HG03280 (cell line): ENCODE measurements at regions not wholly inside any gene's neighbourhood (a gene's known extent, or its start where the extent isn't known, plus 50 kb on each side); places are given as distances from the start of the nearest gene placed in this dataset.
A peak's percentile ranks its signal among the peaks of the same experiment; 100 is the strongest.

Experiments used
- ATAC-seq: cut with Tn5 transposase; IDR thresholded peaks from one replicate; pipeline ENCODE4 v1.9.1; 2021; ENCODE audit warnings: mild to moderate bottlenecking, moderate library complexity; ENCODE audit not compliant: unreplicated experiment

DNA sequence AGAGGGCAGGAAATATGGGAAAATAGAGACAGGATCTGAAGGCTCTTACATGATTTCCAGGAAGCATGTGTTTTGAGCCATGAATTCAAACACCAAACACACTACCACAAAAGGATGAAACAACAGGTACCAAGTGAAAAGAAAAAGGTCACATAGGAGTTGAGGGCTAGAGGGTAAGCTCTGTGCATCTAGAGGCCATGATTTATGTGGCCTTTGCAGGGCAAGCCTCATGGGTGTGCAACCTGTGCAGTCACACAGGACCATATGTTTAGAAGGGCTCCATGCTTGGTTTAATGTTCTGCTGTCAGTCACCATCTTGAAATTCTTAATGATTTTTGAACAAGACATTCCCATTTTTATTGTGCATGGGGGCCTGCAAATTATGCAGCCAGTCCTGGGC, 134.5 kb upstream of the CCDC68 start:
- no peak for ATAC-seq

- ATAC-seq: no peak
Measured at GRCh38 chr18:55093295-55093694, 134.0 kb upstream of the CCDC68 start.

GRCh38 chr18:55092166-55092565, 132.9 kb upstream of the CCDC68 start:
- ATAC-seq: no peak

GRCh38 chr18:55090564-55091188, 131.4 kb upstream of the CCDC68 start:
- no peak for ATAC-seq

- ATAC-seq: no peak
Measured at GRCh38 chr18:55089610-55090009, 130.3 kb upstream of the CCDC68 start.

GRCh38 chr18:55088561-55088960, 129.3 kb upstream of the CCDC68 start:
- ATAC-seq: no peak

DNA sequence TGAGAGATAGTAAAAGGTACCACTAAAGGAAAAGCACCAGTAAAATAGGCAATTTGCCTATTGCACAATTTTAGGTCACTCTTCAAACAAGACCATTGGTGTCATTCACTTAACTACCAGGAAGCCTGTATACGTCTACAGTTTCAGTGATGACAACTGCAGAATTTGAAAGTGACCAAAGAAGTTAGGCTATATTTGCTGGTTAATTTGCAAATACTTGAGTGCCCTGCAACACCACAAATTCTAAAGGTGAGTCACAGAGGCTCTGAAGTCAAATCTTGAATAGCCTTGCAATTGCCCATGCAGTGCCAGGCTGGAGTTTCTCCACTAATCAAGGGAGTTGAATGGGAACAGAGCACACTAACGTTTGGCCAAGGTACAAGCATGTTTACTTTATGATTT, 128.7 kb upstream of the CCDC68 start:
- ATAC-seq: peak; percentile 61

- no peak for ATAC-seq
Measured at GRCh38 chr18:55086906-55087305, 127.6 kb upstream of the CCDC68 start.

- no peak for ATAC-seq
Measured at GRCh38 chr18:55085557-55086285, 126.5 kb upstream of the CCDC68 start.

DNA sequence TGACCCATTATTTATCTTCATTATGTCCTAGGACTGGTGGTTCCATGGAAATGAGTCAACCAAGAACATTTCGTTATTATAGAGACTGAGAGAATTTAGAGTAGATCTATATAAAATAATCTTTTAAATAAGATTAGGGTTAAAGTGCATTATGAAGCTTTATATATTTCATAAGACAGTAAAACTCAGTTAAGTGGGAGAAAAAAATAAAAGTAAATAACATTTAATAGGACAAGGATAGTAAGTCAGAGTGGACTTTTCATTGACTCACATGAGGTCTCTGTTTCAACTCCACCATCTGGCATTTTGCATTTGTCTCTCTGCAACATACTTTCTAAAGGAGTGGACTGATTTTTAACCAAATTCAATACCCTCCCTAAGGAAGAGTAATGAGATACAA, 125.3 kb upstream of the CCDC68 start:
- no peak for ATAC-seq

- no peak for ATAC-seq
Measured at GRCh38 chr18:55083461-55083860, 124.2 kb upstream of the CCDC68 start.

DNA sequence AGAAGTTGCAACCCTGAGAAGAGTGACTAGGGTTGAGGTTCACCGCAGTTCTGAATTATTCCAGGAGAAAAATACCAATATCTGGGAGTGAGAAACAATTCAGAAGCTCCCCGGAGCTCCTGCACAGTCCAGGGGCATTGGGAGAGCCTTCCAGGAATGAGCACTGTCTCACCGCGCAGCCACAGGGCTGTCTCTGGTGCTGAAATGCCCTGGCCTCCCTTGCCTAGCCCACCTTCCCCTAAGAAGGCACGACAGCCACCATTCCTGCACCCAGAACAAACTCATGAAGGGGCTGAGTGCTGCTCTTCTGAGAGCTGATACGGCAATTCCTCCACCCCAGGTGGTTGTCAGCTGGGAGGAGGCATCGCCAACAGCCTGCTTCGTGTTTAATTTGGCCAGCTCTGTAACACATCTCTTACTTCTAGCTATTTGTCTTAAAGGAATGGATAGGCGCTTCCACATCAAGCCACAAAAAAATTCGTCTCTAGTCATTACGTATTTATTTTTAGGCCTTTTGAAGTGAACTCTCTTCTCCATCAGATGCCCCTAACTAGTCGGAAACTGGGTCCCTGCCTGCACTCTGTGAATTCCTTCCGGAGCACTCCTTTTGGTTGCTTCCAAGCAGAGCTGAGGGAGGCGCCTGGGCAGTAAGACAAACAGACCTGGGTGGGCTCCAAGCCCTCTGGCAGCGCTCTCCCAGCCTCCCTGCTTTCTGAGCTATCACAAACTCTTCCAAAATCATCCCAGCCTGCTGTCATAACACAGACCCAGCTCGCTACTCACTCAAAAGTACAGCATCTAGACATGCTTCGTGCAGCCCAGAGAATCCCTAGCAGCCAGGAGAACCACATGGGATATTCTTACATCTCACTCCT, 120.5 kb upstream of the CCDC68 start:
- no peak for ATAC-seq

GRCh38 chr18:55079067-55079466, 119.8 kb upstream of the CCDC68 start:
- no peak for ATAC-seq

DNA sequence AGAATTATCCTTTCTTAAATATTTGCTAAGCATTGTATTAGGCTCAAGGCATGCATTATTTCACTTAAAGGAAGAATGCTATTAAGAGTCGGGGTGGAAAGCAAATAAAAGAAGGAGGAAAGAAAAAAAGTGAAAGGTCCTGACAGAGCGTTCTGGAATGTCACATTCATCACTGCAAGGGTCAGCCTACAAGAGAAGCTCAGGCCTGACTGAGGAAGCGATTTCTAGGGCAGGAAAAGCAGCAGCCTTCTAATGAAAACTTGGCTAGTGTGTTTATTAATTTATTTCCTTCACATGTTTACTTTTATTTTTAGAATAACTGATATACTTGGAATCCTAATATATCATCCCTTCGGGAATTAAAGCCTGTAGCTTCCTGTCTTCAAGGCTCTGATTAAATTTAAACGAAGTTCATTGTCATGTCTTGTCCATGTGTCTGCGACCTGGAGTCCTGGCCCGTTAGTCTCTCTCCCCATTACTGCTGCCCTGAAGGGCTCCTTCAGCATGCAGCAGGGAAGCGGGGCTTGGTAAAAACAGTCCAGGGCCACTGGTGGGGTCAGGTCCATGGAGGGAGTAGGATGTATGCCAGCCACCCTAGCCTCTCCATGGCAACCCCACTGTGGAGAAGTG, 119.2 kb upstream of the CCDC68 start:
- ATAC-seq: no peak

GRCh38 chr18:55076643-55077218, 117.5 kb upstream of the CCDC68 start:
- no peak for ATAC-seq

GRCh38 chr18:55073834-55074233, 114.6 kb upstream of the CCDC68 start:
- no peak for ATAC-seq

DNA sequence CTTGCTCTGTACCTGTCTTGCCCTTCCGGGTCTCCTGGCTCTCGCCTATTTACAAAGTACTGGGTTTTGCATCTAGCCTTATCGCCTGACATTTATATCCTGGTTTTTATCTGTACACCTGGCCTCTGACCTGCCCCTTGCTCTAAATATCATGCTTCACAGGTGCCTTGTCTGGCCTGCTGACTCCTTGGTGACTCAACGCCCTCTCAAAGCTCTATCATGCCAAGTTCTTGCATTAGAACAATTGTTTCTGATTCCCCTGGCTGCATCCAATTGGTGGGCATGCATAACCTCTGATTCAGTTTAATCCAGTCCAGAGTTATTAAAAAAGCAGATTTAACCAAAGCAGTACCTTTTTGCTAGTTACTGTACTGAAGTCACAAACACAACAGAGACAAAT, 113.9 kb upstream of the CCDC68 start:
- ATAC-seq: no peak

GRCh38 chr18:55072698-55073097, 113.4 kb upstream of the CCDC68 start:
- ATAC-seq: no peak

DNA sequence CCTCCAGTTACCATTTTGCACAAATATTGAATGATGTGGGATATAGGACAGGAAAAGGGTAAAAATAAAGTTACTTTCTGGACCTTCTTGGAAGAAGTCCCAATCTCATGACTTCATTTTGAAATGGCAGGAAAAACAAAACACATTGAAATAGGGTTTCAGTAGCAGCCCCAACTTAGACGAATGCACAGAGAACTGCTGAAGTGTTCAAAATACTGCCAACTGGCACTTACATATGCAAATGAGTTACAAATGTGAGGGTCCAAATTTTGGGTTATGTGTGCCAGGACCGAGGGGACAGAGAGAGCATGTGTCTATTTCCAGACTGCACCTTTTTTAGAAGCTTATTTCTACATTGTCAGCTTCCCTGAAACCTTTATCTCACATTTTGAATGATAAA, 112.9 kb upstream of the CCDC68 start:
- ATAC-seq: no peak

GRCh38 chr18:55069497-55069896, 110.2 kb upstream of the CCDC68 start:
- ATAC-seq: peak; percentile 69

DNA sequence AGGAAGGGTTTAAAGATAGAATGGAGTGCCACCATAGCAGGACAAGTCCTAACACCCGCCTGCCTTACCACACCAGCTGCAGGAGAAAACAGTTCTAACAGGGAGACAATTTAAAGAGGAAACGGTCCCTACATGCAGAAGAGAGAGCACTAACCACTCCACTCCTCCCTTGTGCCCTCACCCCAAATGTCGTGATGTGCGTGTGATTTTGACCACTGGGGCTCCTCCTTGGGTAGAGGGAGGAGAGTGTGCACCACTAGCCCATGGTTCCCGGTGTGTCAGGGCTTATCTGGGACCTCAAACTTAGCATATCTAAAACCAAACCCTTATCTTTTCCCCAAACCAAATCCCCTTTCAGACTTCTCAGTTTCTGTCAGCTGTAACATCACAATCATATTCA, 105.5 kb upstream of the CCDC68 start:
- ATAC-seq: peak; percentile 50
